ENCODE measurements at regions not wholly inside any gene's neighbourhood (a gene's known extent, or its start where the extent isn't known, plus 50 kb on each side); places are given as distances from the start of the nearest gene placed in this dataset.
A peak's percentile ranks its signal among the peaks of the same experiment; 100 is the strongest.
"Not testable (repeated sequence)": the region's sequence is repeated elsewhere in the genome, so short reads cannot be mapped to it uniquely, and the experiment has no call there.

DNA sequence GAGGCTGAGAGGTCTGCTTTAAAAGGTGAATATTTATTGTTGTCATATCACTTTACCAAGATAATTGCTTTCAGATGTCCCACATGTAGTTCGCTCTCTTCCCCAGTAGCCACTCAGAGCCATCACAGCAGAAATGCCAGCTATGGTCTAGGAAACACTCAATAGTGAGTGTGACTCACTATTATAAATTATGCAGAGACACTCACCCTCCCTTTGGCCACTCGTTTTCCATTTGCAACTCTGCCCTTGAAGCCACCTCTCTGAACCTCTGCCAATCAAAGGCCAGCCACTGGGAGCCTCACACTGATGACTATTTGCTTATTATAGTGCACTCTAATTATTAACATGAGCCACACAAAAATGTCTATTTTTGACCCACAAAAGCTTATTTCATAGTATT lies 328.1 kb upstream of the ATP10A start:
- CTCF ChIA-PET, result no interaction called here
- H3K9me3 Mint-ChIP-seq, result peaks cover 0 to 4% (median 0%) of the 10 kb centered on the region in 5 donors

GRCh38 chr15:26186138-26186537 lies 323.0 kb upstream of the ATP10A start:
- H3K36me3 Mint-ChIP-seq, POLR2A ChIA-PET, DNase-seq: not testable (repeated sequence)

More for the DNA sequence above, 328.1 kb upstream of the ATP10A start:
- DNase-seq, result no peak
- H3K27me3 Mint-ChIP-seq, result no peaks in the 10 kb centered on the region
- no peaks in the 10 kb centered on the region for H3K4me1 Mint-ChIP-seq
- Histone ChIP-seq H3K36me3 (ENCODE audit: insufficient read depth, low read length) (no peaks in the 10 kb centered on the region), H3K27ac (ENCODE audit: low read depth, low read length) (no peak overlapping the region), H3K4me1 (ENCODE audit: insufficient read depth, low read length) (no peaks in the 10 kb centered on the region), H3K9me3 (ENCODE audit: low read length) (no peaks in the 10 kb centered on the region), H3K27me3 (ENCODE audit: insufficient read depth, low read length, poor library complexity, severe bottlenecking) (no peaks in the 10 kb centered on the region), H3K4me3 (ENCODE audit: low read length) (no peak overlapping the region)
- H3K27ac Mint-ChIP-seq, result no peak overlapping the region
- H3K4me3 Mint-ChIP-seq, result no peak overlapping the region
- no peaks in the 10 kb centered on the region for H3K36me3 Mint-ChIP-seq
- POLR2A ChIA-PET, result no interaction called here

GRCh38 chr15:26182441-26182840 lies 319.3 kb upstream of the ATP10A start:
- ChIA-PET CTCF (no interaction called here), POLR2A (no interaction called here)
- H3K27ac ChIP-seq (ENCODE audit: low read depth, low read length), result no peak overlapping the region
- DNase-seq, result no peak
- H3K9me3 ChIP-seq (ENCODE audit: low read length), result no peaks in the 10 kb centered on the region
- Mint-ChIP-seq H3K4me1 (no peaks in the 10 kb centered on the region), H3K4me3 (no peak overlapping the region), H3K27ac (no peak overlapping the region), H3K9me3 (peaks cover 0 to 2% (median 0%) of the 10 kb centered on the region in 5 donors), H3K36me3 (no peaks in the 10 kb centered on the region), H3K27me3 (no peaks in the 10 kb centered on the region)
- H3K4me3 ChIP-seq (ENCODE audit: low read length), result no peak overlapping the region
- no peaks in the 10 kb centered on the region for H3K4me1 ChIP-seq (ENCODE audit: insufficient read depth, low read length)
- no peaks in the 10 kb centered on the region for H3K27me3 ChIP-seq (ENCODE audit: insufficient read depth, low read length, poor library complexity, severe bottlenecking)
- no peaks in the 10 kb centered on the region for H3K36me3 ChIP-seq (ENCODE audit: insufficient read depth, low read length)

More at GRCh38 chr15:26186138-26186537, 323.0 kb upstream of the ATP10A start:
- H3K27me3 ChIP-seq (ENCODE audit: insufficient read depth, low read length, poor library complexity, severe bottlenecking); H3K9me3 ChIP-seq (ENCODE audit: low read length); H3K4me3 ChIP-seq (ENCODE audit: low read length); H3K36me3 ChIP-seq (ENCODE audit: insufficient read depth, low read length); CTCF ChIA-PET; H3K27me3 Mint-ChIP-seq; H3K4me1 ChIP-seq (ENCODE audit: insufficient read depth, low read length); H3K9me3 Mint-ChIP-seq; H3K4me1 Mint-ChIP-seq; H3K4me3 Mint-ChIP-seq; H3K27ac Mint-ChIP-seq; H3K27ac ChIP-seq (ENCODE audit: low read depth, low read length): not testable (repeated sequence)

DNA sequence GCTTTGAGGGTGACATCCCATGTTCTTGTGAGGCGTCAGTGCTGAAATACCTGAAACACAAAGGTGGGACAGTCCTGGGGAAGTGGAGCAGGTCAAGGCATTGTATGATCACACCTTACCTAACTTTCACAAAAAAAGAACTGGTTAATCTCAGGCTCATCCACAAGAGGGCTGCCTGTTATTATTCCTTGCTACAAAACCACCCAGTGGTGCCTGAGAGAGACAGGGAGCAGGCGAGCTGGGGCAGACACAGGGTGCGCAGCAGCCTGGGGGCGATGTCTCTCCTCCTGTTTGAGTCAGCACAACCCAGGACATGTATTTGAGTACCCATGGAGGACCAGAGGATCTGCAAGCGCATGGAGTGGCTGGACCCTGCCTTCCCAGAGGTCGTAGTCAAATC lies 316.8 kb upstream of the ATP10A start:
- Mint-ChIP-seq H3K36me3 (no peaks in the 10 kb centered on the region), H3K27me3 (no peaks in the 10 kb centered on the region), H3K4me1 (no peaks in the 10 kb centered on the region), H3K4me3 (no peak overlapping the region), H3K27ac (no peak overlapping the region), H3K9me3 (peaks cover 0 to 2% (median 0%) of the 10 kb centered on the region in 5 donors)
- Histone ChIP-seq H3K4me3 (ENCODE audit: low read length) (no peak overlapping the region), H3K4me1 (ENCODE audit: insufficient read depth, low read length) (no peaks in the 10 kb centered on the region), H3K27ac (ENCODE audit: low read depth, low read length) (no peak overlapping the region), H3K36me3 (ENCODE audit: insufficient read depth, low read length) (no peaks in the 10 kb centered on the region), H3K9me3 (ENCODE audit: low read length) (no peaks in the 10 kb centered on the region), H3K27me3 (ENCODE audit: insufficient read depth, low read length, poor library complexity, severe bottlenecking) (no peaks in the 10 kb centered on the region)
- no peak for DNase-seq
- CTCF ChIA-PET, result no interaction called here
- POLR2A ChIA-PET, result no interaction called here

GRCh38 chr15:26178640-26179220 lies 315.6 kb upstream of the ATP10A start:
- Histone ChIP-seq H3K9me3 (ENCODE audit: low read length) (no peaks in the 10 kb centered on the region), H3K27ac (ENCODE audit: low read depth, low read length) (no peak overlapping the region), H3K27me3 (ENCODE audit: insufficient read depth, low read length, poor library complexity, severe bottlenecking) (no peaks in the 10 kb centered on the region), H3K36me3 (ENCODE audit: insufficient read depth, low read length) (no peaks in the 10 kb centered on the region), H3K4me3 (ENCODE audit: low read length) (no peak overlapping the region), H3K4me1 (ENCODE audit: insufficient read depth, low read length) (no peaks in the 10 kb centered on the region)
- no peaks in the 10 kb centered on the region for H3K4me1 Mint-ChIP-seq
- no peak overlapping the region for H3K4me3 Mint-ChIP-seq
- no peaks in the 10 kb centered on the region for H3K36me3 Mint-ChIP-seq
- H3K9me3 Mint-ChIP-seq, result peaks cover 0 to 2% (median 0%) of the 10 kb centered on the region in 5 donors
- DNase-seq, result no peak
- POLR2A ChIA-PET, result no interaction called here
- no peaks in the 10 kb centered on the region for H3K27me3 Mint-ChIP-seq
- CTCF ChIA-PET, result no interaction called here
- peak overlapping the region in 1 of 8 donors; percentile 13 for H3K27ac Mint-ChIP-seq

DNA sequence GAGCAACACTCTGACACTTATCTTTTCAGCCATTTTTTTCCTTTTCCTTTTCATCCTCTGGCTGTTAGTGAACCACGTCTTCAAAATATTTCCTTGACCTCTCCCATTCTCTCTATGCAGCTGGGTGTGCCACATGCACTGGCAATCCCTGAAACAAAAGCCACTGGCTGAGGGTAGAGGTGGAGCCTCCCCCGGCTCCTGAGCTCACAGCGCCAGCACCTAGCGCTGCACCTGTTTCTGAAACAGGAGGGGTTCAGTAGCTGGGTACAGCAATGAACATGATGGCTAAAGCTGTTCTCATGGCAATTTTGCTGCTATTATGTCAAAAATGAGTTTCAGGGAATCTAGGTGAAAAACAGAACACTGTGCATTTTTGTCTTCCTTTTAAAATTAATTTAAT lies 314.7 kb upstream of the ATP10A start:
- peaks cover 0 to 2% (median 0%) of the 10 kb centered on the region in 5 donors for H3K9me3 Mint-ChIP-seq
- Histone ChIP-seq H3K9me3 (ENCODE audit: low read length) (no peaks in the 10 kb centered on the region), H3K27ac (ENCODE audit: low read depth, low read length) (no peak overlapping the region), H3K27me3 (ENCODE audit: insufficient read depth, low read length, poor library complexity, severe bottlenecking) (no peaks in the 10 kb centered on the region), H3K4me3 (ENCODE audit: low read length) (no peak overlapping the region), H3K4me1 (ENCODE audit: insufficient read depth, low read length) (no peaks in the 10 kb centered on the region), H3K36me3 (ENCODE audit: insufficient read depth, low read length) (no peaks in the 10 kb centered on the region)
- no peaks in the 10 kb centered on the region for H3K27me3 Mint-ChIP-seq
- no peak for DNase-seq
- no peaks in the 10 kb centered on the region for H3K4me1 Mint-ChIP-seq
- no peak overlapping the region for H3K27ac Mint-ChIP-seq
- no peak overlapping the region for H3K4me3 Mint-ChIP-seq
- CTCF ChIA-PET, result no interaction called here
- H3K36me3 Mint-ChIP-seq, result no peaks in the 10 kb centered on the region
- POLR2A ChIA-PET, result no interaction called here

- Mint-ChIP-seq H3K36me3 (no peaks in the 10 kb centered on the region), H3K4me3 (no peak overlapping the region), H3K9me3 (peaks cover 0 to 2% (median 0%) of the 10 kb centered on the region in 5 donors), H3K27me3 (no peaks in the 10 kb centered on the region), H3K27ac (no peak overlapping the region), H3K4me1 (no peaks in the 10 kb centered on the region)
- Histone ChIP-seq H3K4me1 (ENCODE audit: insufficient read depth, low read length) (no peaks in the 10 kb centered on the region), H3K27me3 (ENCODE audit: insufficient read depth, low read length, poor library complexity, severe bottlenecking) (no peaks in the 10 kb centered on the region), H3K9me3 (ENCODE audit: low read length) (no peaks in the 10 kb centered on the region), H3K27ac (ENCODE audit: low read depth, low read length) (no peak overlapping the region), H3K36me3 (ENCODE audit: insufficient read depth, low read length) (no peaks in the 10 kb centered on the region), H3K4me3 (ENCODE audit: low read length) (no peak overlapping the region)
- POLR2A ChIA-PET, result no interaction called here
- no peak for DNase-seq
- CTCF ChIA-PET, result no interaction called here
Observed at GRCh38 chr15:26176831-26177230, 313.7 kb upstream of the ATP10A start.

DNA sequence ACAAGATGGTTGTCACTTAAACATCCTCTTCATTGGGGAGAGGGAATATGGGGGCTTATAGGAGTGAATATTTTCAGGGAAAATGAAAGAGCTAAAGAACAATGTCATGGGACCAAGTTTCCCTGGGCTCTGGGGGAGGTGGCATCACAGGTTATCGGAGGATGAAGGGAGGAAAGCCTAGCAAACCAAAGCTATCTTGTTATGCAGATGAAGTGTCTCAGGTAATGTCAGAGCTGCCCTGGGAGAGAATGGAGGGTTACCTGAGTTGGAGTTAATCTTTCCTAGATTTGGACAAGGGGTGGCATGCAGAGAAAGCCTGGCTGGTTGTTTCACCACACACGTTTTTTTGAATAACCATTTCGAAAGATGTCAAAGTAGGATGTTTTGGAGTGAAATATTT lies 308.1 kb upstream of the ATP10A start:
- no peaks in the 10 kb centered on the region for H3K4me1 Mint-ChIP-seq
- POLR2A ChIA-PET, result no interaction called here
- CTCF ChIA-PET, result no interaction called here

GRCh38 chr15:26166429-26166828 lies 303.3 kb upstream of the ATP10A start:
- CTCF ChIA-PET, result no interaction called here
- Histone ChIP-seq H3K4me1 (ENCODE audit: insufficient read depth, low read length) (no peaks in the 10 kb centered on the region), H3K4me3 (ENCODE audit: low read length) (no peak overlapping the region), H3K27ac (ENCODE audit: low read depth, low read length) (no peak overlapping the region), H3K36me3 (ENCODE audit: insufficient read depth, low read length) (no peaks in the 10 kb centered on the region), H3K9me3 (ENCODE audit: low read length) (no peaks in the 10 kb centered on the region), H3K27me3 (ENCODE audit: insufficient read depth, low read length, poor library complexity, severe bottlenecking) (no peaks in the 10 kb centered on the region)
- no peak for DNase-seq
- POLR2A ChIA-PET, result no interaction called here
- H3K9me3 Mint-ChIP-seq, result peaks cover 0 to 6% (median 0%) of the 10 kb centered on the region in 5 donors
- no peak overlapping the region for H3K27ac Mint-ChIP-seq
- no peaks in the 10 kb centered on the region for H3K4me1 Mint-ChIP-seq
- no peak overlapping the region for H3K4me3 Mint-ChIP-seq
- no peaks in the 10 kb centered on the region for H3K36me3 Mint-ChIP-seq
- peaks cover 4 to 5% of the 10 kb centered on the region in 2 donors for H3K27me3 Mint-ChIP-seq

More for the DNA sequence above, 308.1 kb upstream of the ATP10A start:
- H3K4me3 ChIP-seq (ENCODE audit: low read length), result no peak overlapping the region
- H3K9me3 Mint-ChIP-seq, result peaks cover 0 to 4% (median 0%) of the 10 kb centered on the region in 5 donors
- no peaks in the 10 kb centered on the region for H3K4me1 ChIP-seq (ENCODE audit: insufficient read depth, low read length)
- no peak overlapping the region for H3K4me3 Mint-ChIP-seq
- no peak overlapping the region for H3K27ac Mint-ChIP-seq
- H3K27me3 ChIP-seq (ENCODE audit: insufficient read depth, low read length, poor library complexity, severe bottlenecking), result no peaks in the 10 kb centered on the region
- H3K9me3 ChIP-seq (ENCODE audit: low read length), result no peaks in the 10 kb centered on the region
- no peaks in the 10 kb centered on the region for H3K36me3 ChIP-seq (ENCODE audit: insufficient read depth, low read length)
- no peaks in the 10 kb centered on the region for H3K36me3 Mint-ChIP-seq
- DNase-seq, result no peak
- no peak overlapping the region for H3K27ac ChIP-seq (ENCODE audit: low read depth, low read length)
- H3K27me3 Mint-ChIP-seq, result no peaks in the 10 kb centered on the region

All from CD8-positive, alpha-beta memory T cell (primary cell).